ENCODE measurements at regions not wholly inside any gene's neighbourhood (a gene's known extent, or its start where the extent isn't known, plus 50 kb on each side); places are given as distances from the start of the nearest gene placed in this dataset.

DNA sequence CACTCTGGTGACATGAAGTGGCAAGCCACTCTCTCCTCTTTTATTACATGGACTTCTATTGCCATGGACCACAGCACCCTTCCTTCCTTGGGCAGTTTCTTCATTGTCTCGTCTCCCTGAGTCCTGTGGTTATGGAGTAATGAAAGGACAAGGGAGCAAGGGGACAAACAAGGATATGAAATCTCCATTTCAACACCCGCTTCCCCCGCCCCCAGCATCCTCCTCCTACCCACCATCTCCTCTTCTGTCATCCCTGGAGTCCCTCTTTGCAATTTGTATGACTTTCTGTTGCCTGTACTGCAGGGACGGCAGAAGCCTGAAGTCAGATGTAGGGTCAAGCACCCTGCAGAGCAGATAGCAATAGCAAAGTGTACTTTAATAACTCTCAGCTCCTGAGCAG, 300.7 kb upstream of the CLINT1 start:
- TF ChIP-seq, protein P1, sequence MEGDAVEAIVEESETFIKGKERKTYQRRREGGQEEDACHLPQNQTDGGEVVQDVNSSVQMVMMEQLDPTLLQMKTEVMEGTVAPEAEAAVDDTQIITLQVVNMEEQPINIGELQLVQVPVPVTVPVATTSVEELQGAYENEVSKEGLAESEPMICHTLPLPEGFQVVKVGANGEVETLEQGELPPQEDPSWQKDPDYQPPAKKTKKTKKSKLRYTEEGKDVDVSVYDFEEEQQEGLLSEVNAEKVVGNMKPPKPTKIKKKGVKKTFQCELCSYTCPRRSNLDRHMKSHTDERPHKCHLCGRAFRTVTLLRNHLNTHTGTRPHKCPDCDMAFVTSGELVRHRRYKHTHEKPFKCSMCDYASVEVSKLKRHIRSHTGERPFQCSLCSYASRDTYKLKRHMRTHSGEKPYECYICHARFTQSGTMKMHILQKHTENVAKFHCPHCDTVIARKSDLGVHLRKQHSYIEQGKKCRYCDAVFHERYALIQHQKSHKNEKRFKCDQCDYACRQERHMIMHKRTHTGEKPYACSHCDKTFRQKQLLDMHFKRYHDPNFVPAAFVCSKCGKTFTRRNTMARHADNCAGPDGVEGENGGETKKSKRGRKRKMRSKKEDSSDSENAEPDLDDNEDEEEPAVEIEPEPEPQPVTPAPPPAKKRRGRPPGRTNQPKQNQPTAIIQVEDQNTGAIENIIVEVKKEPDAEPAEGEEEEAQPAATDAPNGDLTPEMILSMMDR (IDR thresholded peaks at IDR 0.05) = no peak
- no peak for TF ChIP-seq POLR2A (IDR thresholded peaks at IDR 0.05)
